ENCODE measurements at regions not wholly inside any gene's neighbourhood (a gene's known extent, or its start where the extent isn't known, plus 50 kb on each side); places are given as distances from the start of the nearest gene placed in this dataset.
"Not testable (repeated sequence)": the region's sequence is repeated elsewhere in the genome, so short reads cannot be mapped to it uniquely, and the experiment has no call there.

- TF ChIP-seq CTCF (conservative IDR thresholded peaks at IDR 0.05; ENCODE audit: low read depth, low read length): no peak
- H3K4me3 ChIP-seq (ENCODE audit: low read depth, low read length): no peak overlapping the region
- peak; percentile 49 for DNase-seq (ENCODE audit: low read depth)
Measured at GRCh38 chr7:19561121-19561805, 147.6 kb downstream of the POLR1F start.

GRCh38 chr7:19560111-19560883, 148.5 kb downstream of the POLR1F start:
- DNase-seq (ENCODE audit: low read depth): peak; percentile 72

GRCh38 chr7:19558527-19558926, 150.3 kb downstream of the POLR1F start:
- DNase-seq (ENCODE audit: low read depth): no peak
- no peak overlapping the region for H3K4me3 ChIP-seq (ENCODE audit: low read depth, low read length)
- no peak for TF ChIP-seq CTCF (conservative IDR thresholded peaks at IDR 0.05; ENCODE audit: low read depth, low read length)

More at GRCh38 chr7:19560111-19560883, 148.5 kb downstream of the POLR1F start:
- TF ChIP-seq CTCF (conservative IDR thresholded peaks at IDR 0.05; ENCODE audit: low read depth, low read length): no peak
- H3K4me3 ChIP-seq (ENCODE audit: low read depth, low read length): no peak overlapping the region

- no peak for TF ChIP-seq CTCF (conservative IDR thresholded peaks at IDR 0.05; ENCODE audit: low read depth, low read length)
- no peak overlapping the region for H3K4me3 ChIP-seq (ENCODE audit: low read depth, low read length)
- DNase-seq (ENCODE audit: low read depth): no peak
Measured at GRCh38 chr7:19557726-19558465, 150.9 kb downstream of the POLR1F start.

GRCh38 chr7:19554581-19554980, 154.3 kb downstream of the POLR1F start:
- TF ChIP-seq CTCF (conservative IDR thresholded peaks at IDR 0.05; ENCODE audit: low read depth, low read length): no peak
- DNase-seq (ENCODE audit: low read depth): no peak
- no peak overlapping the region for H3K4me3 ChIP-seq (ENCODE audit: low read depth, low read length)

GRCh38 chr7:19552576-19552975, 156.3 kb downstream of the POLR1F start:
- H3K4me3 ChIP-seq (ENCODE audit: low read depth, low read length): no peak overlapping the region
- DNase-seq (ENCODE audit: low read depth): no peak
- no peak for TF ChIP-seq CTCF (conservative IDR thresholded peaks at IDR 0.05; ENCODE audit: low read depth, low read length)

GRCh38 chr7:19549246-19549645, 159.6 kb downstream of the POLR1F start:
- not testable (repeated sequence) for H3K4me3 ChIP-seq (ENCODE audit: low read depth, low read length); DNase-seq (ENCODE audit: low read depth)

All from epithelial cell of proximal tubule (primary cell).